H1 (cell line): ENCODE measurements at regions not wholly inside any gene's neighbourhood (a gene's known extent, or its start where the extent isn't known, plus 50 kb on each side); places are given as distances from the start of the nearest gene placed in this dataset.

Source experiments
- CBX5 ChIP-seq: fragments of 300-800, 300-1000 bp; sonication (generic); IDR thresholded peaks from 2 replicates; pipeline ENCODE4 v1.7.1; 2016; ENCODE audit warnings: antibody characterized with exemption, low read length, low read depth
- NANOG ChIP-seq: IDR thresholded peaks from 2 replicates; pipeline ENCODE4 v1.6.1; 2011; ENCODE audit warnings: low read length, low read depth, mild to moderate bottlenecking, inconsistent platforms; ENCODE audit not compliant: insufficient read depth, poor library complexity, severe bottlenecking
- RAD21 ChIP-seq, 2 experiments: IDR thresholded peaks in 1 of 2; conservative IDR thresholded peaks in 1 of 2; 2 replicates each; pipeline ENCODE4 v1.6.1; 2011; ENCODE audit warnings: low read depth in 2 of 2, low read length in 2 of 2, improper control_type of control experiment in 1 of 2, inconsistent platforms in 1 of 2, mild to moderate bottlenecking in 1 of 2, moderate library complexity in 1 of 2
- RNF2 ChIP-seq: fragments of 200-900, 300-1000 bp; sonication (generic); IDR thresholded peaks from 2 replicates; pipeline ENCODE4 v1.7.1; 2016; ENCODE audit warnings: borderline replicate concordance, low read depth, mild to moderate bottlenecking, antibody characterized with exemption, low read length; ENCODE audit not compliant: poor library complexity, severe bottlenecking; ENCODE audit errors: missing control alignments
- SP4 ChIP-seq: IDR thresholded peaks from 2 replicates; pipeline ENCODE4 v1.6.1; 2012; ENCODE audit warnings: low read length, inconsistent platforms
- TAF1 ChIP-seq: IDR thresholded peaks from 2 replicates; pipeline ENCODE4 v1.6.1; 2011; ENCODE audit warnings: mild to moderate bottlenecking, low read depth, low read length

DNA sequence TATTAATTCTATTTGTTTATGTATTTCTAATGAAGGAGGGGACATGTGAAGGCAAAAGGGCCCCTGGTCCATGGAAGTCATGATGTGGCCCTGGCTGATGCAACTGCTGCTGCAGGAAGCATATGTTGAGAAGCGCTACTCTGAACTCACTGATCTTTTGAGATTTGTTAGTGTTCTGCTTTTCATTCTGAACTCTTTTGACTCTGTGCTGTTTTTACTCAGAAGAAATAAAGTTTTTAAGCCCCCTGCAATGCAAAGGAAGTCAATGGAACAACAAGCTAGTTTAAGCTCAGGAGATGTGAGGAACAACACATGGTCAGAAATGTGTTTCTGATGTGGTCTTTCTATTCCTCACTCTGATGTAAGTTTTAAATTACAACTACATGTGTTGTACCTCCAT, 88.9 kb upstream of the BTG1 start (continued):
- no peak for TF ChIP-seq RNF2
- TF ChIP-seq NANOG = no peak
- TF ChIP-seq TAF1 = no peak
- no peak for TF ChIP-seq CBX5
- TF ChIP-seq SP4 = no peak
- TF ChIP-seq RAD21 (IDR thresholded peaks at IDR 0.05 in 1 of 2, conservative IDR thresholded peaks at IDR 0.05 in 1 of 2; ENCODE audit: low read depth in 2 of 2, low read length in 2 of 2) = no peak
